ENCODE measurements at regions not wholly inside any gene's neighbourhood (a gene's known extent, or its start where the extent isn't known, plus 50 kb on each side); places are given as distances from the start of the nearest gene placed in this dataset.

DNA sequence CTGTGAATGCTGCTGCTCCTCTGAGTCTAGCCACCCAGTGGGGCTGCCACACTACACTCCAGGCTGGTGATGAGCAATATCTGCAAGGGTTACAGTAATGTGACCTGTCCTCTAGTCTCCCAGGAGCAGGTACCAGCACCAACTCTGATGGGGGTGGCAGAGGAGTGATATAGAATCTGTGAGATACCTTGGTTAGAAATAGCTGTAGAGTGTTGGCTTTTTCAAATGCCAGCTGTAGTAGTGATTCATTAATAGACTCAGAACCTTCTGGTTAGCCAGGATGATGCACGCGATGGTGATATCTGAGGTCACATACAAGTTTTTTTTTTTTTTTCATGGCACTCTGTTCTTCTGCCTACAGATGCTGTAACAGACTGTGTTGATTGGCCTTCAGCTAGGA is 757.1 kb downstream of the INHBA start:
- no peak overlapping the region for H3K4me3 ChIP-seq
- H3K36me3 ChIP-seq: no peaks in the 10 kb centered on the region
- intact Hi-C loops (cut with DNase I): no loop called here
- TF ChIP-seq, protein P1, sequence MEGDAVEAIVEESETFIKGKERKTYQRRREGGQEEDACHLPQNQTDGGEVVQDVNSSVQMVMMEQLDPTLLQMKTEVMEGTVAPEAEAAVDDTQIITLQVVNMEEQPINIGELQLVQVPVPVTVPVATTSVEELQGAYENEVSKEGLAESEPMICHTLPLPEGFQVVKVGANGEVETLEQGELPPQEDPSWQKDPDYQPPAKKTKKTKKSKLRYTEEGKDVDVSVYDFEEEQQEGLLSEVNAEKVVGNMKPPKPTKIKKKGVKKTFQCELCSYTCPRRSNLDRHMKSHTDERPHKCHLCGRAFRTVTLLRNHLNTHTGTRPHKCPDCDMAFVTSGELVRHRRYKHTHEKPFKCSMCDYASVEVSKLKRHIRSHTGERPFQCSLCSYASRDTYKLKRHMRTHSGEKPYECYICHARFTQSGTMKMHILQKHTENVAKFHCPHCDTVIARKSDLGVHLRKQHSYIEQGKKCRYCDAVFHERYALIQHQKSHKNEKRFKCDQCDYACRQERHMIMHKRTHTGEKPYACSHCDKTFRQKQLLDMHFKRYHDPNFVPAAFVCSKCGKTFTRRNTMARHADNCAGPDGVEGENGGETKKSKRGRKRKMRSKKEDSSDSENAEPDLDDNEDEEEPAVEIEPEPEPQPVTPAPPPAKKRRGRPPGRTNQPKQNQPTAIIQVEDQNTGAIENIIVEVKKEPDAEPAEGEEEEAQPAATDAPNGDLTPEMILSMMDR (IDR thresholded peaks at IDR 0.05): no peak
- ATAC-seq: no peak
- no peak for DNase-seq
- no peak overlapping the region for H3K27ac ChIP-seq
- no peaks in the 10 kb centered on the region for H3K27me3 ChIP-seq
- H3K9me3 ChIP-seq: peaks cover 4% of the 10 kb centered on the region
- H3K4me1 ChIP-seq: no peaks in the 10 kb centered on the region

DNA sequence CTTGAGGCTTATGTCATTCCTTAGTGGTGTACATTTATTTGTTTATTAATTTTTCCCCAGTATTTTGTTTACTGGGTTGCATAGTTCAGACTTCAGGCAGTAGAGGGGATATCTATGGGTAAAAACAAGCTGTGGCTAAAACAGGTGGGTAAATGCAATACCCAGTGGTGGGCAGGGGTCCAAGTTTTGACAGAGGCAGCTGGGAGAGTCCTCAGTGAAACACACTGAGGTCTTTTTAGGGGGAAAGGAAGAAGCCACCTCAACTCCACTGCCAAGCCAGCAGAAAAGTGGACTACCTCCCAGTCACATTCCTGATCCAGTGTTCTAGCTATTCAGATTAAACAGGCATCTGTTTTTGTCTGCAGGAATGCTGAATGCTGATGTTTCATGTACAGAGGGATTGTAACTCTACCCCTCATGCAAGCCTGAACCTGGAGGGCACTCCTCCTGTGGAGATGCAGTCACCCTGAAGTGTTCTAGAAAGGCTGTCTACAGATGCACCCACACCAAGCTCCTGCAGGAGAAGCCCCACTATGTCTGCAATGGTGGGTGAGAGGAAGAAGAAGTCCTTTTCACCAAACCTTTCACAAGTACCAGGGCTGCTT is 757.8 kb downstream of the INHBA start:
- TF ChIP-seq, protein P1 (IDR thresholded peaks at IDR 0.05): no peak
- intact Hi-C loops (cut with DNase I): no loop called here
- no peaks in the 10 kb centered on the region for H3K27me3 ChIP-seq
- peaks cover 4% of the 10 kb centered on the region for H3K9me3 ChIP-seq
- H3K4me1 ChIP-seq: no peaks in the 10 kb centered on the region
- H3K27ac ChIP-seq: no peak overlapping the region
- ATAC-seq (no peak), DNase-seq (no peak)
- no peak overlapping the region for H3K4me3 ChIP-seq
- no peaks in the 10 kb centered on the region for H3K36me3 ChIP-seq

DNA sequence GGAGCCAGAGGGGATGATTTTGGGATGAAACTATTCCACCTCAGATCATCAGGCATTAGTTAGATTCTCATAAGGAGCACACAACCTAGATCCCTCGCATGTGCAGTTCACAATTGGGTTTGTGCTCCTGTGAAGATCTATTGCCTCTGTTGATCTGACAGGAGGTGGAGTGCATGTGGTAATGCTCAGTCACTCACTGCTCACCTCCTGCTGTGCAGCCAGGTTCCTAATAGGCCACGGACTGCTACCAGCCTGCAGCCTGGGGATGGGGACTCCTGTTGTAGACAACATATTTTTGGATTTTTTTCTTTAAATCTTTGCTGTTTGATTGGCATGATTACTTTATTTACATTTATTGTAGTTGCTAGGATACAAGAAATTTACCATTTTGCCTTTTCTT is 765.0 kb downstream of the INHBA start:
- no peak overlapping the region for H3K4me3 ChIP-seq
- ATAC-seq: no peak
- H3K27me3 ChIP-seq: no peaks in the 10 kb centered on the region
- TF ChIP-seq, protein P1 (IDR thresholded peaks at IDR 0.05): no peak
- H3K9me3 ChIP-seq: no peaks in the 10 kb centered on the region
- no peak overlapping the region for H3K27ac ChIP-seq
- DNase-seq: no peak
- H3K36me3 ChIP-seq: no peaks in the 10 kb centered on the region
- H3K4me1 ChIP-seq: no peaks in the 10 kb centered on the region
- intact Hi-C loops (cut with DNase I): no loop called here

GRCh38 chr7:40935435-40935834 is 767.5 kb downstream of the INHBA start:
- DNase-seq: no peak
- Histone ChIP-seq H3K4me1 (no peaks in the 10 kb centered on the region), H3K4me3 (no peak overlapping the region), H3K27me3 (no peaks in the 10 kb centered on the region), H3K9me3 (no peaks in the 10 kb centered on the region), H3K36me3 (no peaks in the 10 kb centered on the region), H3K27ac (no peak overlapping the region)
- TF ChIP-seq, protein P1 (IDR thresholded peaks at IDR 0.05): no peak
- no peak for ATAC-seq
- intact Hi-C loops (cut with DNase I): no loop called here

- DNase-seq (no peak), ATAC-seq (no peak)
- Histone ChIP-seq H3K27me3 (no peaks in the 10 kb centered on the region), H3K4me3 (no peak overlapping the region), H3K4me1 (no peaks in the 10 kb centered on the region), H3K9me3 (no peaks in the 10 kb centered on the region), H3K27ac (no peak overlapping the region), H3K36me3 (no peaks in the 10 kb centered on the region)
- intact Hi-C loops (cut with DNase I): no loop called here
- TF ChIP-seq, protein P1 (IDR thresholded peaks at IDR 0.05): no peak
These were observed 779.3 kb downstream of the INHBA start for GRCh38 chr7:40923626-40924025.

- Histone ChIP-seq H3K27me3 (no peaks in the 10 kb centered on the region), H3K4me3 (no peak overlapping the region), H3K4me1 (no peaks in the 10 kb centered on the region), H3K9me3 (no peaks in the 10 kb centered on the region), H3K27ac (no peak overlapping the region), H3K36me3 (no peaks in the 10 kb centered on the region)
- no peak for ATAC-seq
- intact Hi-C loops (cut with DNase I): no loop called here
- TF ChIP-seq, protein P1 (IDR thresholded peaks at IDR 0.05): no peak
- DNase-seq: no peak
These were observed 780.6 kb downstream of the INHBA start for GRCh38 chr7:40922316-40922670.
